OCI-LY7 (cell line): ENCODE measurements at regions not wholly inside any gene's neighbourhood (a gene's known extent, or its start where the extent isn't known, plus 50 kb on each side); places are given as distances from the start of the nearest gene placed in this dataset.

Source experiments
- CTCF ChIP-seq: fragments of 200-600 bp; sonication (generic); conservative IDR thresholded peaks from 2 replicates; pipeline ENCODE4 v1.5.1; 2014; ENCODE audit warnings: mild to moderate bottlenecking, antibody characterized with exemption, low read length, moderate library complexity, mixed read lengths
- EZH2phosphoT487 ChIP-seq: fragments of 200-600 bp; sonication (generic); IDR thresholded peaks from 2 replicates; pipeline ENCODE4 v1.6.1; 2018; ENCODE audit warnings: low read depth, borderline replicate concordance, mild to moderate bottlenecking, mixed run types, antibody characterized with exemption, low read length, moderate library complexity, mixed read lengths

GRCh38 chr1:115479055-115479482 is 141.0 kb upstream of the NGF start:
- TF ChIP-seq CTCF (no peak), EZH2phosphoT487 (no peak)
